OCI-M1 (cell line): ENCODE measurements at regions not wholly inside any gene's neighbourhood (a gene's known extent, or its start where the extent isn't known, plus 50 kb on each side); places are given as distances from the start of the nearest gene placed in this dataset.
A peak's percentile ranks its signal among the peaks of the same experiment; 100 is the strongest.

Source experiments
- DNase-seq: peaks from one replicate; lab custom pipeline; 2025; lab: John Stamatoyannopoulos, UW

DNA sequence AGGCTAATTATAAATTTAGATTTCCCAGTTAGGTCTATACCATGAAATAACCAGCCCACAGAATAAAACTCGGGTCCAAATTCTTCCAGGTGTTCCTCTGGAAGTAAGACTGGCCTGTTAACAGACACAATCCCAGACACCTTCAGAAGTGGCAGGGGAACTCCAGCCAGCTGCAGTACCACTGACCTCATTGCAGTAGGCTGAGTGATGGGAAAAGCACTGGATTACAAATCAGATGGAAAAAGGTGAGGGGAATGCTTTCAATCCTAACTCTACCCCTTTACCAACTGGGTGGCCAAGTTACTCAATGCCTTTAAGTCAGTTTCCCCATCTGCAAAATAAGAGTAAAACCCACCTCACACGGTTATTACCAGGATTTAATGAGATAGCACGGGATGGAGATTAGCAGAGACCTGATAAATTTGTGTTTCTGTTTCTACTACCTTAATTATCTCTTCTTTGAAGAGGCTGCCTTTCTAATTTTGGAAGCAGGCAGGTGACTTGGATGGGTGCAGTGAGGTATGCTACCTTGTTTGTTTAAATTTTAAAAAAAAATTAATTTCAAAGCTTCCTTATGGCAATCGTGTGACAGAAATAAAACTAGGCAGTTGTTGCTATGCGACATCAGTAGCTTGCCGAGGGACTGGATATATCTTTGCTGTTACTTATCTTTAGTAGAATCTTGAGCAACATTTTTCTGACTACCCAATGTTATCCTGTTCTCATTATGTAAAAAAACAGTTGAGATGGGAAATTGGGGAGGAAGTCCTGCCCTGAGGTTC lies 167.3 kb upstream of the GRIN2B start:
- no peak for DNase-seq

DNA sequence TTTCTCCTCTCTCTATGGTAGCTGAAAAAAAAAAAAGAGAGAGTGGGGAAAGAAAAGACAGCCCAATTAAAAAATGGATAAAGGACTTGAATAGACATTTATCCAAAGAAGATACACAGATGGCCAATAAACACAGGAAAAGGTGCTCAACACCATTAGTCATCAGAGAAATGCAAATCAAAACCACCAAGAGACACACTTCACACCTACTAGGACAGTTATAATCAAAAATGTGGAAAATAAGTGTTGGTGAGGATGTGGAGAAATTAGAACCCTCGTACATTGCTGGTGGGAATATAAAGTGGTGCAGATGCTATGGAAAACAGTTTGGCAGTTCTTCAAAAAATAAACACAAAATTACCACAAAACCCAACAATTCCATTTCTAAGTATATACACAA lies 172.4 kb upstream of the GRIN2B start:
- DNase-seq = no peak

GRCh38 chr12:14156606-14157005 lies 175.2 kb upstream of the GRIN2B start:
- no peak for DNase-seq

DNA sequence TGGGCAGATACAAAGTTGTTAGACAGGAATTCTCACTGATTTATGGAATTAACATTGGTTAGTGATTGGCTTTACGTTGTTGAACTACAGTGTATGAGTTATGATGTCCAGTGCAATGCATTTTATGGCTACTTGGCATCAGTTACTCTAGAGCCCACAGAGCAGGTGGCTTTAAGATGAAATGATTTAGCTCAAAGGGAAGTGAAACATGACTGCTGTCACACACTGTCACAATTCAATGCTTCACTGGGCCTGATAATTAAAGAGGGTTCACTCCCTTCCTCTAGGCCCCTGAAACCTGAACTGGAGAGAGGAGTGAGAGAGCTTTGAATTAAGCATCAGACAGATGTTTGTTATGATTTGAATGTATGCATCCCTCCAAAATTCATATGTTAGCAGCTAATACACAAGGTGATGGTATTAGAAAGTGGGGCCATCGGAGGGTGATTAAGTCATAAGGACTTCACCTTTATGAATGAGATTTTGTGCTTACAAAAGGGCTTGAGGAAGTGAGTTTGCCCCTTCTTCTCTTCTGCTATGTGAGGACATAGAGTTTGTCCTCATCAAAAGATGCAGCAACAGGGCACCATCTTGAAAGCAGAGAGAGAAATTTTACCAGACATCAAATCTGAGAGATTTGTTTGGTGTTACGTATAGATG lies 175.8 kb upstream of the GRIN2B start:
- DNase-seq = no peak

GRCh38 chr12:14164266-14164665 lies 182.9 kb upstream of the GRIN2B start:
- no peak for DNase-seq

- peak; percentile 65 for DNase-seq
Observed at GRCh38 chr12:14167005-14167628, 185.7 kb upstream of the GRIN2B start.

DNA sequence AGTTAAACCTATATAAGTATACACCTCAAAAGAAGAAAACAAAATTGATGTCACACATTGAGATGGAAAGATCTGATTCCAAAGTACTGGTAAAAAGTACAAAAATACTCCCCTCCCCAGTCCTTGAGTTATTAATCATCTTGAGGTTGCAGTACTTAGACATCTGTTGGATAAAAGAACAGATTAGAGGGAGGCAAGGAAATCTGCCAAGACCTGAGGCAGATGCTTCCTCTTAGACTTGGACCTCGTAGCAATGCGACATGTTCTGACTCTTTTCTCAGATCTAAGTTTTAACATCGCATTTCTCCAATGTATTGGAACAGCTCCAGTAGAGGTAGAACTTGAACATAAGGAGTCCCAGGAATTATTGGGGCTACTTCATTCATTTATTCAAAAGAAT lies 187.9 kb upstream of the GRIN2B start:
- no peak for DNase-seq

- no peak for DNase-seq
Observed at GRCh38 chr12:14171106-14171505, 189.7 kb upstream of the GRIN2B start.

GRCh38 chr12:14175206-14175605 lies 190.3 kb upstream of the ATF7IP start:
- DNase-seq = no peak

DNA sequence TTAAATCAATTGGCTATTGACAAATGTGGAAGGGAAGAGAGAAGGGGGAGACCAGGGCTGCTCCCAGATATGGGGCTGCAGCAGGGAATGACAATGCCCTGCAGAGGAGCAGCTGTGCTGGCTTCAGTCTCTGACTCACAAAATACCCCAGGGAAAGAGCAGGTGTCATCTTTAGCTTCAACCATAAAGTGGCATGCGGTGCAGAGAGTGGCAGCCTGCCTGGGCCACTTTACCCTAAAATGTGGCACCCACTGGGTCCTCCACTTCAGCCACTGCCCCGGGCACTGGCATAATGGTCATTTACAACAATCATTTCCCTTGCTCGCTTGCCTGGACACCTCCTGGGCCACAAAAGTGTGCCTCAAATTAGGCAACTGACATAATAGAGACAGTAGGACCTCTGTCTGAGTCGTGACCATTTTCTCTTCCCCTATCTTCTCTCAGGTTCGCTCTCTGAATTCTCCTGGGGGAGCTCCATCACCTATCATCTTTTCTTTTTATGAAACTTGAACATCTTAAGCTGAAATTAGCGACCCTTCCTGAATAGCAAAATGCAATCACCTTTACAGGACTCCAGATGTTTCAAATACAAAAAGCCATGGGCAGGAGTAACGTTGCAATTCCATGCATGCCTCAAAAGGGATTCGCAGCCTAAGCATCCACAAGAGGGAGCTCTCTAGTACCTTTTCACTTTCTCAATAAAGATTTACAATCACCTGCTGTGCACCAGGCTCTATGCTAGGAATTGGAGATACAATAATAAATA lies 179.9 kb upstream of the ATF7IP start:
- DNase-seq = peak; percentile 71

DNA sequence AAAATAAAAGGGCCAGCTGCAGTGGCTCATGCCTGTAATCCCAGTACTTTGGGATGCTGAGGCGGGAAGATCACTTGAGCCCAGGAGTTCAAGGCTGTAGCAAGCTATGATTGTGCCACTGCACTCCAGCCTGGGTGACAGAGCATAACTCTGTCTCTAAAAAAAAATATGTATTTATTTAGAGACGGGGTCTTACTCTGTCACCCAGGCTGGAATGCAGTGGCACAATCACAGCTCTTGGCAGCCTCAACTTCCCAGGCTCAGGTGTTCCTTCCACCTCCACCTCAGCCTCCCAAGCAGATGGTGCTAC lies 179.3 kb upstream of the ATF7IP start:
- no peak for DNase-seq

DNA sequence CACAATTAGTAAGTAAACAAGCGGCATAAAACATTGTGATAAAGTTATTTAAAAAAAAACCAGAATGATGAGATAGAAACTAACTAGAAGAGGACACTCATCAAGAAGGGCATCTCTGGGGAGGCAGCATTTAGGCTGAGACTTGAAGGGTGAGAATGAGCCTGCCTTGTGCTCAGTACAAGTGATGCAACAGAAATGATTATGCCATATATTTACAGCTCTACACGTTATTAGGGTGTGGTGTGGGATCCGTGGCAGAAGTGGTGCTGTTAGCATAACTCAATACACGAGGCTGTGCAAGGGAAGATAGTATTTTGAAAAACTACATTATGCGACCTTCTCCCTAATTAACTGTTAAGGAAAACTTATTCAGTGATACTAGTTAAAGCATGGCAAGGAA lies 178.5 kb upstream of the ATF7IP start:
- no peak for DNase-seq

GRCh38 chr12:14187966-14188365 lies 177.5 kb upstream of the ATF7IP start:
- no peak for DNase-seq

- no peak for DNase-seq
Observed at GRCh38 chr12:14188744-14189143, 176.7 kb upstream of the ATF7IP start.

DNA sequence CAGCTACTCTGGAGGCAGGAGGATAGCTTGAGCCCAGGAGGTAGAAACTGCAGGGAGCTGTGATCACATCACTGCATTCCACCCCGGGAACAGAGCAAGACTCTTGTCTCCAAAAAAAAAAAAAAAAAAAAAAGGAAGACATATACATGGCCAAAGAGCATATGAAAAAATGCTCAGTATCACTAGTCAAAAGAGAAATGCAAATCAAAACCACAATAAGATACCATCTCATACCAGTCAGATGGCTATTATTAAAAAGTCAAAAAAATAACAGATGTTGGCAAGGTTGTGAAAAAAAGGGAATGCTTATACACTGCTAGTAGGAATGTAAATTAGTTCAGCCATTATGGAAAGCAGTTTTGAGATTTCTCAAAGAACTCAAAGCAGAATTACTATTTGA lies 174.8 kb upstream of the ATF7IP start:
- DNase-seq = no peak

DNA sequence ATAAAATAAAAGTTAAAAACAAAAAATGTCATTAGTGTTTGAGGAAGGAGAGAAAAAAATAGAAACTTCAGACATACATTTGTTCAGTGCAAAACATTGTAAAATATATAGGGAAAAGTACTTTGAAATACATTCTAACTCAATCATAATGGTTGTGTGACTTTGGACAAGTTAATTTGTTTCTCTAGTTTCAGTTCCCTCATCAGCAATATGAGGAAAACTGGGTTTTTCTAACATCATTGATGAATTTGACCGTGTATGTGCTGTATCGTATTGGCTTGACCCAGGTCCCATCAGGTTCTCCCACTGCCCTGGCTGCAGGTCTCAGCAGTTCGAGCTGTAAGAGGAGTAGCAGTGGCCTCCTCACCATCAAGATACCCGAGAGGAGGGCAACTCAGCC lies 173.9 kb upstream of the ATF7IP start:
- DNase-seq = no peak

- DNase-seq = no peak
Observed at GRCh38 chr12:14193639-14194038, 171.8 kb upstream of the ATF7IP start.

GRCh38 chr12:14194572-14194971 lies 170.9 kb upstream of the ATF7IP start:
- no peak for DNase-seq

- DNase-seq = no peak
Observed at GRCh38 chr12:14199455-14200198, 165.9 kb upstream of the ATF7IP start.

GRCh38 chr12:14200598-14200997 lies 164.9 kb upstream of the ATF7IP start:
- DNase-seq = no peak

DNA sequence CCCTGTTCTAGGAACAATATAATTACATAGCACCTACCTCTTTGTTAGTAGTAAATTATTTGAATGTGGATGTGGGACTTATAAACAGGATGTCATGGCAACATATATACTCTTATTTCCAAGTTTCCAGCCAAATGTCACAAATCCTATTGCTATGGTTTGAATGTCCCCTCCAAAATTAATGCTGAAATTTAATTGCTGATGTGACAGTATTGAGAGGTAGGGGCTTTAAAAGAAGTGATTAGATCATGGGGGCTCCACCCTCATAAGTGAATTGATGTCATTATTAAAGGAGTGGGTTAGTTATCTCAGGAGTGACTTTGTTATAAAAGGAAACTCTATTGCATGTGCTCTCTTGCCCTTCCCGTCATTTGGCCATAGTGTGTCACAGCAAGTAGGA lies 164.2 kb upstream of the ATF7IP start:
- no peak for DNase-seq

GRCh38 chr12:14207905-14208551 lies 157.5 kb upstream of the ATF7IP start:
- no peak for DNase-seq
